Pancreas (tissue), 10 donors: ENCODE measurements at regions not wholly inside any gene's neighbourhood (a gene's known extent, or its start where the extent isn't known, plus 50 kb on each side); places are given as distances from the start of the nearest gene placed in this dataset.

Experiments
- ATAC-seq, 4 donors: fragments of 200-7000 bp; cut with Tn5 transposase; one replicate each; pipeline versions ENCODE4 v1.8.0 to v1.9.1; 2020; ENCODE audit warnings: mild to moderate bottlenecking in 4 of 4, moderate library complexity in 4 of 4
- DNase-seq, 6 donors: peaks; one replicate each; pipeline ENCODE4 v3.0.0-alpha.2; 2020
- FAIRE-seq: peaks from 2 replicates; lab custom pipeline; 2012; peaks lifted over from hg19 to GRCh38; lab: Jason Lieb, UNC
- H3K27ac ChIP-seq, 4 donors: fragments of 200-600 bp; sonication (generic); 1 replicate in 3 of 4; 2 replicates in 1 of 4; pipeline versions ENCODE4 v1.5.0 to v1.8.0; 2020
- H3K27me3 ChIP-seq, 4 donors: fragments of 200-600 bp; one replicate each; pipeline ENCODE4 v1.8.0; 2021
- H3K36me3 ChIP-seq, 3 donors: fragments of 200-600 bp; sonication (generic) in 1 of 3; one replicate each; pipeline versions ENCODE4 v1.5.0 to v1.8.0; 2020 to 2021
- H3K4me1 ChIP-seq, 3 donors: fragments of 200-600 bp; one replicate each; pipeline ENCODE4 v1.8.0; 2021
- H3K4me3 ChIP-seq, 4 donors: fragments of 200-600 bp; sonication (generic) in 2 of 4; one replicate each; pipeline versions ENCODE4 v1.5.0 to v1.8.0; 2020 to 2021
- H3K9me3 ChIP-seq, 4 donors: fragments of 200-600 bp; one replicate each; pipeline ENCODE4 v1.8.0; 2021
- WGBS, 2 donors: extraction: QIAGEN DNeasy Blood & Tissue Kit; methylation state at CpG; one replicate each; pipeline ENCODE4 v1.1.7; 2013; 5-methylcytosine and 5-hydroxymethylcytosine counted together
- intact Hi-C, 3 donors: fragments of 100-400 bp; cut with DNase I; formaldehyde crosslinking; loops; one replicate each; pipeline versions ENCODE4 v1.11.1 to v1.14.2; 2022
- TF ChIP-seq, protein P1 (sequence below), 4 donors: fragments of 200-600 bp; sonication (generic) in 3 of 4; IDR thresholded peaks; one replicate each; pipeline versions ENCODE4 v1.5.0 to v1.8.0; 2021; ENCODE audit warnings: antibody characterized with exemption in 4 of 4
- donor health status: healthy with polysubstance abuse.
- donor health status: DM: no; HTN: no; CAD: no; lungs with moderate emphysema.
- donor health status: DM: no; HTN: no; CAD: no.
- donor health status: control.
- donor health status: control.
- donor health status: Bipolar disorder and iron deficiency.
- donor health status: DM: yes; HTN: yes; CAD: no.
- donor health status: DM: no; HTN: no; CAD: no.
- donor health status: DM: no; HTN: no; CAD: no.
- donor health status: DM: yes; HTN: yes; CAD: no.

DNA sequence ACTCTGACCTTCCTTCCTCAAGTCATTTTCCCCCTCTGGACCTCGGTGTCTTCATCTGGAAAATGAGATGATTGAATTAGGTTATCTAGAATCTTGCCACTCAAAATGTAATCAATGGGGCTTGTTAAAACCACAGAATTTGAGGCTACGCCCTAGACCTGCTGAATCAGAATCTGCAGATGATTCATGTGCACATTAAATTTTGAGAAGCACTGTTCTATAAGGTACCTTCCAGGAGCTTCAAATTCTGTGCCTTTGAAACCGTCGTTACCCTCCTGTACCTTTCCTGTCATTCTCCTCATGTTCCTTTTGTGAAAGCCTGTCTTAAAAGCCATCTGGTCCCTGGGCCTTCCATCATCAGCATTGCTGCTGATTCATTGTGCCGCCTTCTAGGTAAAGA lies 172.4 kb upstream of the TOPAZ1 start:
- DNase-seq: no peak
- Histone ChIP-seq H3K36me3 (no peaks in the 10 kb centered on the region), H3K4me3 (no peak overlapping the region), H3K4me1 (no peaks in the 10 kb centered on the region), H3K27ac (no peak overlapping the region), H3K27me3 (no peaks in the 10 kb centered on the region), H3K9me3 (no peaks in the 10 kb centered on the region)
- WGBS, 2 donors: 61 to 62% methylated on average over 5 of the region's 5 CpGs
- no peak for FAIRE-seq
- intact Hi-C loops: no loop called here
- TF ChIP-seq, protein P1, sequence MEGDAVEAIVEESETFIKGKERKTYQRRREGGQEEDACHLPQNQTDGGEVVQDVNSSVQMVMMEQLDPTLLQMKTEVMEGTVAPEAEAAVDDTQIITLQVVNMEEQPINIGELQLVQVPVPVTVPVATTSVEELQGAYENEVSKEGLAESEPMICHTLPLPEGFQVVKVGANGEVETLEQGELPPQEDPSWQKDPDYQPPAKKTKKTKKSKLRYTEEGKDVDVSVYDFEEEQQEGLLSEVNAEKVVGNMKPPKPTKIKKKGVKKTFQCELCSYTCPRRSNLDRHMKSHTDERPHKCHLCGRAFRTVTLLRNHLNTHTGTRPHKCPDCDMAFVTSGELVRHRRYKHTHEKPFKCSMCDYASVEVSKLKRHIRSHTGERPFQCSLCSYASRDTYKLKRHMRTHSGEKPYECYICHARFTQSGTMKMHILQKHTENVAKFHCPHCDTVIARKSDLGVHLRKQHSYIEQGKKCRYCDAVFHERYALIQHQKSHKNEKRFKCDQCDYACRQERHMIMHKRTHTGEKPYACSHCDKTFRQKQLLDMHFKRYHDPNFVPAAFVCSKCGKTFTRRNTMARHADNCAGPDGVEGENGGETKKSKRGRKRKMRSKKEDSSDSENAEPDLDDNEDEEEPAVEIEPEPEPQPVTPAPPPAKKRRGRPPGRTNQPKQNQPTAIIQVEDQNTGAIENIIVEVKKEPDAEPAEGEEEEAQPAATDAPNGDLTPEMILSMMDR (IDR thresholded peaks at IDR 0.05): no peak
- no peak for ATAC-seq

DNA sequence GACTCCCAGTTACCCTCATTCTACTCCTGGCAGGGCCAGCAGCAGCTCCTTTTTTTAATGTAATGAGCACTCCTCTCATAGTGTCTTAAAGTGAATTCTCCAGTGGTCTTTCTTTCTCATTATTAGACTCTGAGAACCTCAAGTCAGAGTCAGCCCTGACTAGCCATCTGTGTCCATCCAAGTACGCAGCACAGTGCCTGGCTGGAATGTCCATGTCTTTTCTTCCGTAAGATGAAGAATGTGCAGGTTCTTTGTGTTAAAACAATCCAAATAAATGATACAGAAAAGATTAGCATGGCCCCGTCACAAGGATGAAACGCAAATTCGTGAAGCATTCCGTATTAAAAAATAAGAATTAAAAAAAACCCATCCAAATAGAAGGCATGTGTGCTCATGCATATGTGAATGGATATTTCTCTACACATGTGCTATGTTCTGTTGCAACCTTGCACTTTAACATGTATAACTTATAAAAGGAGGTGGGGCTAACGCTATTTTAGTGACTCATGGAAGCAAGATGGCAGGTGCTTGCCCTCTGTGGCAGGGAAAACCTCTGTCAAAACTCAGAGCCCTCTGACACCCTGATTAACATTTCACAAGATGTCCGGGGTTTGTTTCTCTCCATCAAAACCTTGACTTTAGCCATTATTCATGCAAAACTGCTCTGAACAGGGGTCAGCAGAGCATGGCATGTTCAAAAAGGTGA lies 170.7 kb upstream of the TOPAZ1 start:
- intact Hi-C loops: no loop called here
- FAIRE-seq: no peak
- no peak overlapping the region for H3K27ac ChIP-seq
- TF ChIP-seq, protein P1 (IDR thresholded peaks at IDR 0.05): no peak
- no peaks in the 10 kb centered on the region for H3K9me3 ChIP-seq
- H3K36me3 ChIP-seq: no peaks in the 10 kb centered on the region
- DNase-seq: no peak
- 88% methylated on average over 8 of the region's 8 CpGs for WGBS, 2 donors
- no peaks in the 10 kb centered on the region for H3K27me3 ChIP-seq
- H3K4me1 ChIP-seq: no peaks in the 10 kb centered on the region
- ATAC-seq: no peak
- no peak overlapping the region for H3K4me3 ChIP-seq

DNA sequence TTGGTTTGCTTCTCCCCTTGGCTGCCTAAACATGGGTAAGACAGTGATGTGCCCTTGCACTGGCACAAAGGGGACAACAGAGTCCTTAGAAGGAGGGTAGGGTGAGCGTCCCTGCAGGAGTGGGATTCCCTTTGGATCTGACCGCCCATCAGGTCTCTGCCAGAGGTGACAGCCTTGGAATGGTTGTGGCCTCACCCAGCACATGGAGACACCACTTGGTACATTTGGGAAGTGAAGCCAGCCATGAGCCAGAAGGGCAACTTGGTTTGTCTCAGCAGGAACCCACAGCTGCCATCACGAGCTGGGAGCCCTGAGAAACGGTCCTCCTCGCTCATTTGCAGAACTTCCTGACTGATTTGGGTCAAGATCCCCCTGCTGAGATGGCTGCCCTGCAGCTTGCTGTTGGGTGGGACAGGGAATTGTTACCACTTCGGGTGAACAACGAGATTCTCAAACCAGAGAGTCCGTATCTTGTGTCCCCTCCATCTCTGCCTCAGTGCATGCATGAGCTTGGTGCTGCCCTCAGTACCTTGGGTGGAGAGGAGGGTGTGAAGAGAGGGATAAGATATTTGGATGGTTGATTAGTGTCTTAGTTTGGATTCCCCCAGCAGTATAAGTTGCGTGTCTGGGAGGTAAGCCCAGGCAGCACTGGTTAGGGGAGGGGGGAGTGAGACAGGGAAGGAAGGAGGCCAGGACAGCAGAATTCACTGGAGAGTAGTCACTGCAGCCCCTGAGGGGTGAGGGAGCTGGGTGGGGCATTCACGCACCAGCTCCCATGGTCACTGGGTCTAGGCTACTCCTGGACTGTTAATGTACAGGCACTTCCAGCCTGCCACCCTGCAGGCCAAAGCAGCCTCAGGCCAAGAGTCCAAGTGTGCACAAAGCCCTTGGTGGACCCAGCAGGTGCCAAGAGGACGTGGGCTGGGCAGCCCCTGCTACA lies 168.8 kb upstream of the TOPAZ1 start:
- Histone ChIP-seq H3K36me3 (no peaks in the 10 kb centered on the region), H3K9me3 (no peaks in the 10 kb centered on the region), H3K4me3 (no peak overlapping the region), H3K4me1 (no peaks in the 10 kb centered on the region), H3K27me3 (no peaks in the 10 kb centered on the region), H3K27ac (no peak overlapping the region)
- DNase-seq (no peak), ATAC-seq (no peak), FAIRE-seq (no peak)
- TF ChIP-seq, protein P1 (IDR thresholded peaks at IDR 0.05): no peak
- WGBS, 2 donors: 83 to 86% methylated on average over 11 of the region's 11 CpGs
- intact Hi-C loops: no loop called here

DNA sequence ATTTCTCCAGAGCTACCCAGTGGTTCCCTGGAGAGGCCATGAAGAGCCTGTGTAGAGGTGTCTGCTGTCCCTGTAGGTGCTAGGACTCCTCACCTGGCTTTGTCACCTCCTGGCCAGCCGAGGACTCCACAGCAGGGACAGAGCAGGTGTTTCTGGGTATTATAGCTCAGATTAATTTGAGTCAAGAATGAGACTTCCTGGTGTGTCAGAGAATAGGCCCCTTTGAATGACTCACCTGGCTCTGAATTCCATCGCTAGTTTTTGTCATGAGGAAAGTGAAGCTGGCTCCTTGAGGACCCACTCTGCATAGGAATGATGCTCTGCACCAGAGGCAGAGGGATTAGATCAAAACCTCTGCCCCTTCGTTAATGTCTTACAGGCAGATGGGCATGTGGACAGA lies 167.5 kb upstream of the TOPAZ1 start:
- Histone ChIP-seq H3K9me3 (no peaks in the 10 kb centered on the region), H3K4me3 (no peak overlapping the region), H3K36me3 (no peaks in the 10 kb centered on the region), H3K27me3 (no peaks in the 10 kb centered on the region), H3K4me1 (no peaks in the 10 kb centered on the region), H3K27ac (no peak overlapping the region)
- intact Hi-C loops: no loop called here
- ATAC-seq: no peak
- TF ChIP-seq, protein P1 (IDR thresholded peaks at IDR 0.05): no peak
- no peak for FAIRE-seq
- WGBS, 2 donors: 69 to 71% methylated on average over 3 of the region's 3 CpGs
- DNase-seq: no peak
